GM23338 (cell line): ENCODE measurements at regions not wholly inside any gene's neighbourhood (a gene's known extent, or its start where the extent isn't known, plus 50 kb on each side); places are given as distances from the start of the nearest gene placed in this dataset.

Experiments used
- CREB1 ChIP-seq: fragments of 250-450 bp; sonication (Bioruptor Pico); IDR thresholded peaks from 2 replicates; pipeline ENCODE4 v1.5.0; 2020; ENCODE audit warnings: low read depth, mild to moderate bottlenecking, moderate library complexity
- EZH2 ChIP-seq: fragments of 200-600 bp; sonication (generic); IDR thresholded peaks from one replicate; pipeline ENCODE4 v1.8.0; 2017; ENCODE audit warnings: antibody characterized with exemption, mild to moderate bottlenecking, low read depth; ENCODE audit not compliant: unreplicated experiment
- EZH2phosphoT487 ChIP-seq: fragments of 200-600 bp; sonication (generic); IDR thresholded peaks from one replicate; pipeline ENCODE4 v1.8.1; 2018; ENCODE audit warnings: antibody characterized with exemption; ENCODE audit not compliant: unreplicated experiment
- JUNB ChIP-seq: IDR thresholded peaks from one replicate; pipeline ENCODE4 v1.6.1; 2016; ENCODE audit warnings: antibody characterized with exemption; ENCODE audit not compliant: unreplicated experiment
- NANOG ChIP-seq: IDR thresholded peaks from 2 replicates; pipeline ENCODE4 v1.6.1; 2016; ENCODE audit warnings: antibody characterized with exemption, borderline replicate concordance
- POLR2AphosphoS5 ChIP-seq: IDR thresholded peaks from 2 replicates; pipeline ENCODE4 v1.6.1; 2016; ENCODE audit warnings: antibody characterized with exemption, low read depth
- STAT1 ChIP-seq: IDR thresholded peaks from one replicate; pipeline ENCODE4 v1.6.1; 2016; ENCODE audit warnings: antibody characterized with exemption; ENCODE audit not compliant: unreplicated experiment
- ZNF331 ChIP-seq: fragments of 250-450 bp; sonication (Bioruptor Pico); IDR thresholded peaks from 2 replicates; pipeline ENCODE4 v1.5.0; 2020; ENCODE audit warnings: low read depth, mild to moderate bottlenecking, moderate library complexity
- TF ChIP-seq, protein P1 (sequence below), 2 experiments: fragments of 200-600 bp in 1 of 2; sonication (generic) in 1 of 2; conservative IDR thresholded peaks; 2 replicates each; pipeline versions ENCODE4 v1.5.1 to v1.6.1; 2016 to 2017; ENCODE audit warnings: antibody characterized with exemption in 2 of 2, low read depth in 2 of 2, mild to moderate bottlenecking in 2 of 2, moderate library complexity in 1 of 2
- TF ChIP-seq, protein P2 (sequence below): IDR thresholded peaks from one replicate; pipeline ENCODE4 v1.6.1; 2018; ENCODE audit warnings: antibody characterized with exemption; ENCODE audit not compliant: unreplicated experiment
- TF ChIP-seq, protein P3 (sequence below): fragments of 250-450 bp; sonication (Bioruptor Pico); IDR thresholded peaks from 2 replicates; pipeline ENCODE4 v1.5.0; 2020; ENCODE audit warnings: mild to moderate bottlenecking, moderate library complexity
- TF ChIP-seq, protein P4 (sequence below): IDR thresholded peaks from 2 replicates; pipeline ENCODE4 v1.6.1; 2016; ENCODE audit warnings: antibody characterized with exemption

DNA sequence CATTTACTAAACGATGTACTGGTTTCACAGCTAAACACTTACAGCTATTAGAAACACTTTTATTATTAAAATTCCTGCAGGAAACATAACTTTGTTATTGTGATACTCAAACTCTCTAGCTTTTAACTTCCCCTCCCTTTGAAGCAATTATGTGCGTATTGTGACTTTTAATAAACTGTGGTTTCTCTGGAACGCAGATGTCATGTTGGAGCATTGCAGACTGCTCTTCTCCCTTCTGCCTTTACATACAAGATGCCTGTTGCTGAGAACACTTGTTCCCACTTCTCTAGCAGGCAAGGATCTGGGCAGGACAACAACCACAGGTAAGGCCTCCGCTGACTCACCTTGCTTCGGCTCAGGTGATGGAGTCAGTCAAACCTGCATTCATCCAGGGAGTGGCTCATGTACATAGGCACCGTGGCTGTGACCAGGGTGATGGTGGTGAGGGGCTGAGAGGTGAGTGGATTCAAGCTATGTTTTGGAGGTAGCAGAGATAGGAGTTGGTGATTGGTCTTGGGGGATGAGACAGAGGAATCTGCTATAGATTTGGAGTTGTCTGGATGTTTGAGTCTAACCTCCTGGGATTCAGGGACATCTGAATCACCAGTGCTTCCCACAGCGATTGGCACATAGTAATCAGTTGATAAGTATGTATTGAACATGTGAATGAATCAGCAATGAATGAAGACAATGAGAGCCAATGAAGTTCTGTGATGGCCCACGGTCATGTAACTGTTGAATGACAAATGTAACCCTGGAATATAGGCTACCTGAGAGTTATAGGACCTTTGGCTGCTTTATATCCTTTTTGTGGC, 106.0 kb downstream of the ADAMTS15 start:
- TF ChIP-seq POLR2AphosphoS5: no peak
- TF ChIP-seq EZH2phosphoT487: no peak
- TF ChIP-seq, protein P1, sequence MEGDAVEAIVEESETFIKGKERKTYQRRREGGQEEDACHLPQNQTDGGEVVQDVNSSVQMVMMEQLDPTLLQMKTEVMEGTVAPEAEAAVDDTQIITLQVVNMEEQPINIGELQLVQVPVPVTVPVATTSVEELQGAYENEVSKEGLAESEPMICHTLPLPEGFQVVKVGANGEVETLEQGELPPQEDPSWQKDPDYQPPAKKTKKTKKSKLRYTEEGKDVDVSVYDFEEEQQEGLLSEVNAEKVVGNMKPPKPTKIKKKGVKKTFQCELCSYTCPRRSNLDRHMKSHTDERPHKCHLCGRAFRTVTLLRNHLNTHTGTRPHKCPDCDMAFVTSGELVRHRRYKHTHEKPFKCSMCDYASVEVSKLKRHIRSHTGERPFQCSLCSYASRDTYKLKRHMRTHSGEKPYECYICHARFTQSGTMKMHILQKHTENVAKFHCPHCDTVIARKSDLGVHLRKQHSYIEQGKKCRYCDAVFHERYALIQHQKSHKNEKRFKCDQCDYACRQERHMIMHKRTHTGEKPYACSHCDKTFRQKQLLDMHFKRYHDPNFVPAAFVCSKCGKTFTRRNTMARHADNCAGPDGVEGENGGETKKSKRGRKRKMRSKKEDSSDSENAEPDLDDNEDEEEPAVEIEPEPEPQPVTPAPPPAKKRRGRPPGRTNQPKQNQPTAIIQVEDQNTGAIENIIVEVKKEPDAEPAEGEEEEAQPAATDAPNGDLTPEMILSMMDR (conservative IDR thresholded peaks at IDR 0.05; ENCODE audit: low read depth in 2 of 2): no peak
- no peak for TF ChIP-seq EZH2
- TF ChIP-seq, protein P2, sequence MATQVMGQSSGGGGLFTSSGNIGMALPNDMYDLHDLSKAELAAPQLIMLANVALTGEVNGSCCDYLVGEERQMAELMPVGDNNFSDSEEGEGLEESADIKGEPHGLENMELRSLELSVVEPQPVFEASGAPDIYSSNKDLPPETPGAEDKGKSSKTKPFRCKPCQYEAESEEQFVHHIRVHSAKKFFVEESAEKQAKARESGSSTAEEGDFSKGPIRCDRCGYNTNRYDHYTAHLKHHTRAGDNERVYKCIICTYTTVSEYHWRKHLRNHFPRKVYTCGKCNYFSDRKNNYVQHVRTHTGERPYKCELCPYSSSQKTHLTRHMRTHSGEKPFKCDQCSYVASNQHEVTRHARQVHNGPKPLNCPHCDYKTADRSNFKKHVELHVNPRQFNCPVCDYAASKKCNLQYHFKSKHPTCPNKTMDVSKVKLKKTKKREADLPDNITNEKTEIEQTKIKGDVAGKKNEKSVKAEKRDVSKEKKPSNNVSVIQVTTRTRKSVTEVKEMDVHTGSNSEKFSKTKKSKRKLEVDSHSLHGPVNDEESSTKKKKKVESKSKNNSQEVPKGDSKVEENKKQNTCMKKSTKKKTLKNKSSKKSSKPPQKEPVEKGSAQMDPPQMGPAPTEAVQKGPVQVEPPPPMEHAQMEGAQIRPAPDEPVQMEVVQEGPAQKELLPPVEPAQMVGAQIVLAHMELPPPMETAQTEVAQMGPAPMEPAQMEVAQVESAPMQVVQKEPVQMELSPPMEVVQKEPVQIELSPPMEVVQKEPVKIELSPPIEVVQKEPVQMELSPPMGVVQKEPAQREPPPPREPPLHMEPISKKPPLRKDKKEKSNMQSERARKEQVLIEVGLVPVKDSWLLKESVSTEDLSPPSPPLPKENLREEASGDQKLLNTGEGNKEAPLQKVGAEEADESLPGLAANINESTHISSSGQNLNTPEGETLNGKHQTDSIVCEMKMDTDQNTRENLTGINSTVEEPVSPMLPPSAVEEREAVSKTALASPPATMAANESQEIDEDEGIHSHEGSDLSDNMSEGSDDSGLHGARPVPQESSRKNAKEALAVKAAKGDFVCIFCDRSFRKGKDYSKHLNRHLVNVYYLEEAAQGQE: no peak
- no peak for TF ChIP-seq STAT1
- TF ChIP-seq ZNF331: no peak
- TF ChIP-seq JUNB: no peak
- TF ChIP-seq CREB1 (CRISPR knock-in tag): no peak
- TF ChIP-seq, protein P3, sequence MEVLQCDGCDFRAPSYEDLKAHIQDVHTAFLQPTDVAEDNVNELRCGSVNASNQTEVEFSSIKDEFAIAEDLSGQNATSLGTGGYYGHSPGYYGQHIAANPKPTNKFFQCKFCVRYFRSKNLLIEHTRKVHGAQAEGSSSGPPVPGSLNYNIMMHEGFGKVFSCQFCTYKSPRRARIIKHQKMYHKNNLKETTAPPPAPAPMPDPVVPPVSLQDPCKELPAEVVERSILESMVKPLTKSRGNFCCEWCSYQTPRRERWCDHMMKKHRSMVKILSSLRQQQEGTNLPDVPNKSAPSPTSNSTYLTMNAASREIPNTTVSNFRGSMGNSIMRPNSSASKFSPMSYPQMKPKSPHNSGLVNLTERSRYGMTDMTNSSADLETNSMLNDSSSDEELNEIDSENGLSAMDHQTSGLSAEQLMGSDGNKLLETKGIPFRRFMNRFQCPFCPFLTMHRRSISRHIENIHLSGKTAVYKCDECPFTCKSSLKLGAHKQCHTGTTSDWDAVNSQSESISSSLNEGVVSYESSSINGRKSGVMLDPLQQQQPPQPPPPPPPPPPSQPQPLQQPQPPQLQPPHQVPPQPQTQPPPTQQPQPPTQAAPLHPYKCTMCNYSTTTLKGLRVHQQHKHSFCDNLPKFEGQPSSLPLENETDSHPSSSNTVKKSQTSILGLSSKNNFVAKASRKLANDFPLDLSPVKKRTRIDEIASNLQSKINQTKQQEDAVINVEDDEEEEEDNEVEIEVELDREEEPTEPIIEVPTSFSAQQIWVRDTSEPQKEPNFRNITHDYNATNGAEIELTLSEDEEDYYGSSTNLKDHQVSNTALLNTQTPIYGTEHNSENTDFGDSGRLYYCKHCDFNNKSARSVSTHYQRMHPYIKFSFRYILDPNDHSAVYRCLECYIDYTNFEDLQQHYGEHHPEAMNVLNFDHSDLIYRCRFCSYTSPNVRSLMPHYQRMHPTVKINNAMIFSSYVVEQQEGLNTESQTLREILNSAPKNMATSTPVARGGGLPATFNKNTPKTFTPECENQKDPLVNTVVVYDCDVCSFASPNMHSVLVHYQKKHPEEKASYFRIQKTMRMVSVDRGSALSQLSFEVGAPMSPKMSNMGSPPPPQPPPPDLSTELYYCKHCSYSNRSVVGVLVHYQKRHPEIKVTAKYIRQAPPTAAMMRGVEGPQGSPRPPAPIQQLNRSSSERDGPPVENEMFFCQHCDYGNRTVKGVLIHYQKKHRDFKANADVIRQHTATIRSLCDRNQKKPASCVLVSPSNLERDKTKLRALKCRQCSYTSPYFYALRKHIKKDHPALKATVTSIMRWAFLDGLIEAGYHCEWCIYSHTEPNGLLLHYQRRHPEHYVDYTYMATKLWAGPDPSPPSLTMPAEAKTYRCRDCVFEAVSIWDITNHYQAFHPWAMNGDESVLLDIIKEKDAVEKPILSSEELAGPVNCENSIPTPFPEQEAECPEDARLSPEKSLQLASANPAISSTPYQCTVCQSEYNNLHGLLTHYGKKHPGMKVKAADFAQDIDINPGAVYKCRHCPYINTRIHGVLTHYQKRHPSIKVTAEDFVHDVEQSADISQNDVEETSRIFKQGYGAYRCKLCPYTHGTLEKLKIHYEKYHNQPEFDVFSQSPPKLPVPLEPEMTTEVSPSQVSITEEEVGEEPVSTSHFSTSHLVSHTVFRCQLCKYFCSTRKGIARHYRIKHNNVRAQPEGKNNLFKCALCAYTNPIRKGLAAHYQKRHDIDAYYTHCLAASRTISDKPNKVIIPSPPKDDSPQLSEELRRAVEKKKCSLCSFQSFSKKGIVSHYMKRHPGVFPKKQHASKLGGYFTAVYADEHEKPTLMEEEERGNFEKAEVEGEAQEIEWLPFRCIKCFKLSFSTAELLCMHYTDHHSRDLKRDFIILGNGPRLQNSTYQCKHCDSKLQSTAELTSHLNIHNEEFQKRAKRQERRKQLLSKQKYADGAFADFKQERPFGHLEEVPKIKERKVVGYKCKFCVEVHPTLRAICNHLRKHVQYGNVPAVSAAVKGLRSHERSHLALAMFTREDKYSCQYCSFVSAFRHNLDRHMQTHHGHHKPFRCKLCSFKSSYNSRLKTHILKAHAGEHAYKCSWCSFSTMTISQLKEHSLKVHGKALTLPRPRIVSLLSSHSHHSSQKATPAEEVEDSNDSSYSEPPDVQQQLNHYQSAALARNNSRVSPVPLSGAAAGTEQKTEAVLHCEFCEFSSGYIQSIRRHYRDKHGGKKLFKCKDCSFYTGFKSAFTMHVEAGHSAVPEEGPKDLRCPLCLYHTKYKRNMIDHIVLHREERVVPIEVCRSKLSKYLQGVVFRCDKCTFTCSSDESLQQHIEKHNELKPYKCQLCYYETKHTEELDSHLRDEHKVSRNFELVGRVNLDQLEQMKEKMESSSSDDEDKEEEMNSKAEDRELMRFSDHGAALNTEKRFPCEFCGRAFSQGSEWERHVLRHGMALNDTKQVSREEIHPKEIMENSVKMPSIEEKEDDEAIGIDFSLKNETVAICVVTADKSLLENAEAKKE: no peak
- TF ChIP-seq NANOG: no peak
- TF ChIP-seq, protein P4, sequence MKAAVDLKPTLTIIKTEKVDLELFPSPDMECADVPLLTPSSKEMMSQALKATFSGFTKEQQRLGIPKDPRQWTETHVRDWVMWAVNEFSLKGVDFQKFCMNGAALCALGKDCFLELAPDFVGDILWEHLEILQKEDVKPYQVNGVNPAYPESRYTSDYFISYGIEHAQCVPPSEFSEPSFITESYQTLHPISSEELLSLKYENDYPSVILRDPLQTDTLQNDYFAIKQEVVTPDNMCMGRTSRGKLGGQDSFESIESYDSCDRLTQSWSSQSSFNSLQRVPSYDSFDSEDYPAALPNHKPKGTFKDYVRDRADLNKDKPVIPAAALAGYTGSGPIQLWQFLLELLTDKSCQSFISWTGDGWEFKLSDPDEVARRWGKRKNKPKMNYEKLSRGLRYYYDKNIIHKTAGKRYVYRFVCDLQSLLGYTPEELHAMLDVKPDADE: no peak
